Suprapubic skin (tissue), 4 donors: ENCODE measurements at regions not wholly inside any gene's neighbourhood (a gene's known extent, or its start where the extent isn't known, plus 50 kb on each side); places are given as distances from the start of the nearest gene placed in this dataset.

Experiments
- DNase-seq, 2 donors: peaks; one replicate each; pipeline ENCODE4 v3.0.0-alpha.2; 2019; ENCODE audit warnings: low spot score in 2 of 2
- H3K27ac ChIP-seq: fragments of 200-600 bp; sonication (generic); one replicate; pipeline ENCODE4 v1.5.1; 2019
- H3K27me3 ChIP-seq: fragments of 200-600 bp; sonication (generic); one replicate; pipeline ENCODE4 v1.5.1; 2019
- H3K36me3 ChIP-seq: fragments of 200-600 bp; sonication (generic); one replicate; pipeline ENCODE4 v1.5.1; 2019
- H3K4me1 ChIP-seq: fragments of 200-600 bp; sonication (generic); one replicate; pipeline ENCODE4 v1.5.1; 2019
- H3K4me3 ChIP-seq: fragments of 200-600 bp; sonication (generic); one replicate; pipeline ENCODE4 v1.5.1; 2019; ENCODE audit warnings: mild to moderate bottlenecking
- H3K9me3 ChIP-seq: fragments of 200-600 bp; sonication (generic); one replicate; pipeline ENCODE4 v1.5.1; 2019
- EP300 ChIP-seq: sonication (generic); formaldehyde crosslinking; IDR thresholded peaks from one replicate; pipeline ENCODE4 v1.6.1; 2017; ENCODE audit warnings: antibody characterized with exemption
- POLR2A ChIP-seq, 2 donors: fragments of 450-650 bp; IDR thresholded peaks; one replicate each; pipeline ENCODE4 v1.6.1; 2017; ENCODE audit warnings: antibody characterized with exemption in 2 of 2, mild to moderate bottlenecking in 2 of 2, moderate library complexity in 2 of 2
- POLR2AphosphoS5 ChIP-seq, 3 donors: sonication (generic); formaldehyde crosslinking; IDR thresholded peaks; one replicate each; pipeline ENCODE4 v1.6.1; 2017; ENCODE audit warnings: antibody characterized with exemption in 3 of 3
- WGBS: methylation state at CpG from one replicate; pipeline ENCODE4 v1.1.5; 2018; 5-methylcytosine and 5-hydroxymethylcytosine counted together
- TF ChIP-seq, protein P1 (sequence below), 2 donors: fragments of 200-600 bp in 1 of 2; fragments of 450-650 bp in 1 of 2; sonication (generic) in 1 of 2; IDR thresholded peaks; one replicate each; pipeline ENCODE4 v1.5.1; 2016 to 2019; ENCODE audit warnings: antibody characterized with exemption in 2 of 2, mild to moderate bottlenecking in 1 of 2, moderate library complexity in 1 of 2

DNA sequence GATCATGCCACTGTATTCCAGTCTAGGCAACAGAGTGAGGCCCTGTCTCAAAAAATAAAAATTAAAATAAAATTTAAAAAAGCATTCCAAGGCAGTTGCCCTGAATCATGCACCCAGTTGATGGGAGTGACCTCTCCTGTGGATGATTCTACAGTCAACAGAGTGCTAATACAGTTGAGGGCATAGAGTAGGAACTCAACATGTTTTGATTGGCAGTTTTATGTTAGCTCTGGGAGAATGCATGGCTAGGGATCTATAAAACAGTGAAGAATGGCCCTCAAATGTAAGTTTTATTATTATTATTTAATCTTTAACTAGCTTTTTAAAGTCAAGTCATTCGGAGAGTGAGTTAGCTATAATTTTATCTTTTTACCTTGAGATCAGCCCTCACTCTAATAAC is 228.5 kb upstream of the ITGA4 start:
- H3K36me3 ChIP-seq, result no peaks in the 10 kb centered on the region
- H3K9me3 ChIP-seq, result no peaks in the 10 kb centered on the region
- DNase-seq, result no peak
- H3K4me3 ChIP-seq, result no peak overlapping the region
- no peak overlapping the region for H3K27ac ChIP-seq
- H3K27me3 ChIP-seq, result no peaks in the 10 kb centered on the region
- 68% methylated on average over 1 of the region's 1 CpG for WGBS
- TF ChIP-seq, protein P1, sequence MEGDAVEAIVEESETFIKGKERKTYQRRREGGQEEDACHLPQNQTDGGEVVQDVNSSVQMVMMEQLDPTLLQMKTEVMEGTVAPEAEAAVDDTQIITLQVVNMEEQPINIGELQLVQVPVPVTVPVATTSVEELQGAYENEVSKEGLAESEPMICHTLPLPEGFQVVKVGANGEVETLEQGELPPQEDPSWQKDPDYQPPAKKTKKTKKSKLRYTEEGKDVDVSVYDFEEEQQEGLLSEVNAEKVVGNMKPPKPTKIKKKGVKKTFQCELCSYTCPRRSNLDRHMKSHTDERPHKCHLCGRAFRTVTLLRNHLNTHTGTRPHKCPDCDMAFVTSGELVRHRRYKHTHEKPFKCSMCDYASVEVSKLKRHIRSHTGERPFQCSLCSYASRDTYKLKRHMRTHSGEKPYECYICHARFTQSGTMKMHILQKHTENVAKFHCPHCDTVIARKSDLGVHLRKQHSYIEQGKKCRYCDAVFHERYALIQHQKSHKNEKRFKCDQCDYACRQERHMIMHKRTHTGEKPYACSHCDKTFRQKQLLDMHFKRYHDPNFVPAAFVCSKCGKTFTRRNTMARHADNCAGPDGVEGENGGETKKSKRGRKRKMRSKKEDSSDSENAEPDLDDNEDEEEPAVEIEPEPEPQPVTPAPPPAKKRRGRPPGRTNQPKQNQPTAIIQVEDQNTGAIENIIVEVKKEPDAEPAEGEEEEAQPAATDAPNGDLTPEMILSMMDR (IDR thresholded peaks at IDR 0.05), result no peak
- TF ChIP-seq EP300, result no peak
- TF ChIP-seq POLR2A (IDR thresholded peaks at IDR 0.05), result no peak
- TF ChIP-seq POLR2AphosphoS5 (IDR thresholded peaks at IDR 0.05), result no peak
- no peaks in the 10 kb centered on the region for H3K4me1 ChIP-seq

DNA sequence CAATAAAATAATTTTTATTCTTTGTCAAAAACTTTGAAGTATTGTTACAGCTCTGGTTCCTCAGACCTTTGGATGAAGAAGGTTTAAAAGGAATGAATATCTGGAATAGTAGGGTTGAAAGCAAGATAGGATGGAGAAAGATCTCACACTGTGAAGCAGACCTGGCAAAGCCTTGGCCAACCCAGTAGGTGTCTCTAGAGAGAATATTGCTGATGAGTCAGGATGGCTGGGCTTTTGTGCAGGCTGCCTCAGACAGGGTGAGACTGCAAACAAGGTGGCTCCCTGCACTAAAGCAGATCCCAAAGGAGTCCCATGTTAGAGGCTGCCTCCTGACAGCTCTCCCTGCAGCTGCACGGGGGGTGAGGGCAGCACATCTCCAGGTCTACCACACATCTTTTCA is 226.0 kb upstream of the ITGA4 start:
- Histone ChIP-seq H3K27ac (no peak overlapping the region), H3K4me1 (no peaks in the 10 kb centered on the region), H3K4me3 (no peak overlapping the region), H3K27me3 (no peaks in the 10 kb centered on the region), H3K36me3 (no peaks in the 10 kb centered on the region), H3K9me3 (no peaks in the 10 kb centered on the region)
- DNase-seq, result no peak
- TF ChIP-seq EP300, result no peak
- no peak for TF ChIP-seq POLR2A (IDR thresholded peaks at IDR 0.05)
- TF ChIP-seq POLR2AphosphoS5 (IDR thresholded peaks at IDR 0.05), result no peak
- TF ChIP-seq, protein P1 (IDR thresholded peaks at IDR 0.05), result no peak
- 89% methylated on average over 1 of the region's 1 CpG for WGBS

DNA sequence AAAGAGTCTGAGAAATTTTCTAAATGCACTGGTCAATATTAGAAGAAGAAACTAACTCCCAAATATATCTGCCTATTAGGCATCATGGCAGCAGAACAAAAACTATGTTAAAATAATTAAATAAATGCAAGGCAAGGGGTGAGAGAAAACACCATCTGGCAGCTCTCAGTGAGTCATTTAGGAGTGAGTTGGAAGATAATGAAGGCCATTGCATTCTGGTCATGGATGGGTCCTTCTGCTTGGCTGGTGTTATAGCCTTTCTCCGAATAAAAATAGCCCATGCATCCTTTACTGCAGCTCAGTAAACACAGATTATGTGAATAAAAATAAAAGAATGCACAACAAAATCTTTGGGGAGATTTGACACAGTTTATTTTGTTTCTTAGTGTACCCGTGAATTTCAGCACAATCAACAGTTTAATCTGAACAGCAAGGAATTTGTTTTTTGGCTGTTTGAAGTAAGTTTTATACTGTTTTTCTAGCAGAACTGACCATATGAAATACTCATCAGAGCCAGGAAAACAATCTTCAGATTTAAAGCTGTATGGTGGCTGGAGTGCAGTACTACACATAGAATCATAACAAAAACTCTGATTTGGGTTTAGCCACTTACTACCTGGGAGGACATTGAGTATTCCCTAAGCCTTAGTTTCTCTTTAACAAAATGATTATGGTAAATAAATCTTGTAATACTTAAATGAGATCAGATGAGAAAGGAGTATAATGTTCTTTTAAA is 225.1 kb upstream of the ITGA4 start:
- no peaks in the 10 kb centered on the region for H3K27me3 ChIP-seq
- no peak overlapping the region for H3K4me3 ChIP-seq
- H3K36me3 ChIP-seq, result no peaks in the 10 kb centered on the region
- no peaks in the 10 kb centered on the region for H3K4me1 ChIP-seq
- no peak for DNase-seq
- no peak overlapping the region for H3K27ac ChIP-seq
- WGBS, result 62% methylated on average over 2 of the region's 2 CpGs
- TF ChIP-seq, protein P1 (IDR thresholded peaks at IDR 0.05), result no peak
- no peak for TF ChIP-seq EP300
- no peaks in the 10 kb centered on the region for H3K9me3 ChIP-seq

DNA sequence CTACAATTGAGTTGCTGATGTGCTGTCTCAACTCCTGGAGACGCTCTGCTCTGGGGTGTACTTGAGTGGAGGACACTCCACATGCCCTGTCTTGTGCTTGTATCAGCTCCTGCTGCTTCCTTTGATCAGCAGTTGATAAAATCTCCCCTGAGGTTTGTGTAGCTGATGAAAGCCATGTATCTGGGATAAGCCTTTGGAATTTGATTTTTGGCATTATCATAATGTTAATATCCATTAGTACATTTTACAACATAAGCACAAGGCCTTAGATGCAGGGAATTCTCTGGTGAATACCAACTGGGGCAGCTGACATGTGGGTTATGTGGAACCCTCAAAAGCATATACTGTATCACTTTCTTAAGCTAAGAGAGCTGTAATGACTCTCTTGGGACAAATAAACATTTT is 222.7 kb upstream of the ITGA4 start:
- Histone ChIP-seq H3K36me3 (no peaks in the 10 kb centered on the region), H3K27me3 (no peaks in the 10 kb centered on the region), H3K27ac (no peak overlapping the region), H3K4me3 (no peak overlapping the region), H3K9me3 (no peaks in the 10 kb centered on the region), H3K4me1 (no peaks in the 10 kb centered on the region)
- TF ChIP-seq POLR2A (IDR thresholded peaks at IDR 0.05) (no peak), EP300 (no peak), POLR2AphosphoS5 (IDR thresholded peaks at IDR 0.05) (no peak)
- TF ChIP-seq, protein P1 (IDR thresholded peaks at IDR 0.05), result no peak
- no peak for DNase-seq
- 64% methylated on average over 1 of the region's 1 CpG for WGBS

DNA sequence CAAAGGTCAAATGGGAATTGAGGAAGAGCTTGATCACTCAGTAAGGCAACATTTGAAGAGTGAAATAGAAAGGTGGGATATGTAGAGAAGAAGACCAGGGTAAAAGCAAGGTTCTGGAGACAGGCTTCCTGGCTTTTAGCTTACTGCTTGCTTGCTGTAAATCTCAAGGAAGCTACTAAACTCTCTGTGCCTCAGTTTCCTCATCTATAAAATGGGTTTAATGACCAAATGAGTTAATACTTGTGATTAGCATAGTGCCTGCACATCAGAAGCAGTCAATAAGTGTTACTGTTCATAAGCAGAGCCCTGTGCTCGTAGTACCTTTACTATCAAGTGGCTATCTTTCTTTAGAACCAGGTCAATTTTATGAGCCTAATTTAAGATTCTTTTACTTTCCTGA is 222.2 kb upstream of the ITGA4 start:
- no peak for DNase-seq
- 95% methylated on average over 1 of the region's 1 CpG for WGBS
- Histone ChIP-seq H3K4me1 (no peaks in the 10 kb centered on the region), H3K4me3 (no peak overlapping the region), H3K9me3 (no peaks in the 10 kb centered on the region), H3K27me3 (no peaks in the 10 kb centered on the region), H3K27ac (no peak overlapping the region), H3K36me3 (no peaks in the 10 kb centered on the region)
- no peak for TF ChIP-seq POLR2A (IDR thresholded peaks at IDR 0.05)
- TF ChIP-seq POLR2AphosphoS5 (IDR thresholded peaks at IDR 0.05), result no peak
- no peak for TF ChIP-seq EP300
- TF ChIP-seq, protein P1 (IDR thresholded peaks at IDR 0.05), result no peak
